WTC11 (cell line): ENCODE measurements at regions not wholly inside any gene's neighbourhood (a gene's known extent, or its start where the extent isn't known, plus 50 kb on each side); places are given as distances from the start of the nearest gene placed in this dataset.

Experiments used
- ATAC-seq: fragments of 200-7000 bp; cut with Tn5 transposase; 2 replicates; pipeline ENCODE4 v1.10.0; 2021; ENCODE audit warnings: mild to moderate bottlenecking, moderate library complexity
- CTCF ChIA-PET: fragments of 300-600 bp; sonication (Branson Sonifier 250); formaldehyde crosslinking; loops from one replicate; lab custom pipeline; 2021; ENCODE audit warnings: antibody characterized with exemption; lab: Charles Lee
- POLR2A ChIA-PET: fragments of 350-600 bp; sonication (Branson Sonifier 250); formaldehyde crosslinking; loops from one replicate; lab custom pipeline; 2021; ENCODE audit warnings: antibody characterized with exemption; lab: Charles Lee
- DNase-seq: peaks from one replicate; pipeline ENCODE4 v3.0.0; 2021; ENCODE audit warnings: low spot score
- H3K27ac Mint-ChIP-seq: 2 replicates; pipeline ENCODE4 v1.8.0; 2021; ENCODE audit warnings: mixed read lengths
- H3K27me3 Mint-ChIP-seq: 2 replicates; pipeline ENCODE4 v1.8.0; 2021; ENCODE audit warnings: low read depth, mild to moderate bottlenecking, moderate library complexity, mixed read lengths
- H3K36me3 Mint-ChIP-seq: 2 replicates; pipeline ENCODE4 v1.8.0; 2021; ENCODE audit warnings: mixed read lengths
- H3K4me1 Mint-ChIP-seq: 2 replicates; pipeline ENCODE4 v1.8.0; 2022; ENCODE audit warnings: mixed read lengths
- H3K4me3 Mint-ChIP-seq: 2 replicates; pipeline ENCODE4 v1.8.0; 2021; ENCODE audit warnings: mild to moderate bottlenecking, moderate library complexity, mixed read lengths
- H3K9me3 Mint-ChIP-seq: 2 replicates; pipeline ENCODE4 v1.8.0; 2021; ENCODE audit warnings: mixed read lengths
- ATF1 ChIP-seq: sonication (generic); formaldehyde crosslinking; IDR thresholded peaks from 2 replicates; pipeline ENCODE4 v1.8.1; 2023; ENCODE audit warnings: mild to moderate bottlenecking, moderate library complexity, missing genetic modification reagents
- CDX4 ChIP-seq: fragments of 250-450 bp; sonication (Bioruptor Pico); IDR thresholded peaks from 2 replicates; pipeline ENCODE4 v1.9.0; 2021; ENCODE audit warnings: moderate library complexity, mild to moderate bottlenecking, inconsistent platforms, borderline replicate concordance
- CREB1 ChIP-seq: sonication (generic); formaldehyde crosslinking; IDR thresholded peaks from 2 replicates; pipeline ENCODE4 v1.8.0; 2023; ENCODE audit warnings: mild to moderate bottlenecking, missing genetic modification reagents
- E2F4 ChIP-seq: sonication (generic); formaldehyde crosslinking; IDR thresholded peaks from 2 replicates; pipeline ENCODE4 v1.8.1; 2022; ENCODE audit warnings: low read depth, mild to moderate bottlenecking, moderate library complexity, missing genetic modification reagents, borderline replicate concordance
- E2F5 ChIP-seq: sonication (generic); formaldehyde crosslinking; IDR thresholded peaks from 2 replicates; pipeline ENCODE4 v1.8.1; 2022; ENCODE audit warnings: mild to moderate bottlenecking, moderate library complexity, missing genetic modification reagents
- FOXJ3 ChIP-seq: sonication (generic); formaldehyde crosslinking; IDR thresholded peaks from 2 replicates; pipeline ENCODE4 v1.9.0; 2021; ENCODE audit warnings: missing genetic modification reagents, mild to moderate bottlenecking, borderline replicate concordance
- FOXK1 ChIP-seq: sonication (generic); formaldehyde crosslinking; IDR thresholded peaks from 2 replicates; pipeline ENCODE4 v1.8.0; 2022; ENCODE audit warnings: mild to moderate bottlenecking, moderate library complexity, missing genetic modification reagents
- FOXP1 ChIP-seq: sonication (generic); formaldehyde crosslinking; IDR thresholded peaks from 2 replicates; pipeline ENCODE4 v1.8.0; 2022; ENCODE audit warnings: missing genetic modification reagents, mild to moderate bottlenecking, moderate library complexity, borderline replicate concordance
- IRF2 ChIP-seq: sonication (generic); formaldehyde crosslinking; IDR thresholded peaks from 2 replicates; pipeline ENCODE4 v1.8.0; 2022; ENCODE audit warnings: low read depth, missing genetic modification reagents, borderline replicate concordance
- KAT7 ChIP-seq: sonication (generic); formaldehyde crosslinking; IDR thresholded peaks from 2 replicates; pipeline ENCODE4 v1.8.1; 2023; ENCODE audit warnings: missing genetic modification reagents, mild to moderate bottlenecking, borderline replicate concordance
- NFATC4 ChIP-seq: fragments of 250-450 bp; sonication (Bioruptor Pico); IDR thresholded peaks from 2 replicates; pipeline ENCODE4 v1.9.0; 2021; ENCODE audit warnings: mild to moderate bottlenecking
- NR2C2 ChIP-seq: sonication (generic); formaldehyde crosslinking; IDR thresholded peaks from 2 replicates; pipeline ENCODE4 v1.8.0; 2022; ENCODE audit warnings: mild to moderate bottlenecking, missing genetic modification reagents
- OVOL2 ChIP-seq: fragments of 250-450 bp; sonication (Bioruptor Pico); IDR thresholded peaks from 2 replicates; pipeline ENCODE4 v1.9.0; 2021; ENCODE audit warnings: mild to moderate bottlenecking, borderline replicate concordance
- SP1 ChIP-seq: sonication (generic); formaldehyde crosslinking; conservative IDR thresholded peaks from 2 replicates; pipeline ENCODE4 v1.8.1; 2022; ENCODE audit warnings: missing genetic modification reagents
- TP53 ChIP-seq: sonication (generic); formaldehyde crosslinking; IDR thresholded peaks from 2 replicates; pipeline ENCODE4 v1.8.1; 2023; ENCODE audit warnings: mild to moderate bottlenecking, missing genetic modification reagents
- USF2 ChIP-seq: sonication (generic); formaldehyde crosslinking; IDR thresholded peaks from 2 replicates; pipeline ENCODE4 v1.8.1; 2023; ENCODE audit warnings: mild to moderate bottlenecking, missing genetic modification reagents, moderate library complexity
- ZNF232 ChIP-seq: sonication (generic); formaldehyde crosslinking; IDR thresholded peaks from 2 replicates; pipeline ENCODE4 v1.8.0; 2022; ENCODE audit warnings: mild to moderate bottlenecking, missing genetic modification reagents
- ZNF396 ChIP-seq: fragments of 250-450 bp; sonication (Bioruptor Pico); IDR thresholded peaks from 2 replicates; pipeline ENCODE4 v1.8.0; 2021; ENCODE audit warnings: mild to moderate bottlenecking, moderate library complexity, borderline replicate concordance
- ZNF532 ChIP-seq: fragments of 250-450 bp; sonication (Bioruptor Pico); IDR thresholded peaks from 2 replicates; pipeline ENCODE4 v1.9.0; 2021; ENCODE audit warnings: mild to moderate bottlenecking, borderline replicate concordance
- ZNF671 ChIP-seq: fragments of 250-450 bp; sonication (Bioruptor Pico); IDR thresholded peaks from 2 replicates; pipeline ENCODE4 v1.8.0; 2021; ENCODE audit warnings: mild to moderate bottlenecking

- no peak for DNase-seq
- Mint-ChIP-seq H3K9me3 (no peaks in the 10 kb centered on the region), H3K36me3 (no peaks in the 10 kb centered on the region), H3K27ac (no peak overlapping the region), H3K4me3 (no peak overlapping the region), H3K27me3 (peaks cover 9% of the 10 kb centered on the region; the same call in 1 of the 2 replicates), H3K4me1 (peaks cover 12% of the 10 kb centered on the region)
- ChIA-PET POLR2A (interaction anchor here (0.6 kb wide), 1 partner anchor 61 kb away, joined by 4 read pairs; no protein-coding TSS in a partner anchor), CTCF (interaction anchor here (1.4 kb wide), 1 partner anchor 64 kb away, joined by 4 read pairs; no protein-coding TSS in a partner anchor)
- no peak for ATAC-seq
- TF ChIP-seq CDX4 (CRISPR knock-in tag) = no peak
- no peak for TF ChIP-seq ZNF671 (CRISPR knock-in tag)
- no peak for TF ChIP-seq FOXK1 (CRISPR knock-in tag)
- TF ChIP-seq KAT7 = no peak
- TF ChIP-seq, all 79 proteins: peak for 0
Observed at GRCh38 chr20:51154708-51155690, 132.1 kb upstream of the KCNG1 start.

- no peak for DNase-seq
- Mint-ChIP-seq H3K9me3 (no peaks in the 10 kb centered on the region), H3K27ac (no peak overlapping the region), H3K4me1 (peaks cover 12% of the 10 kb centered on the region), H3K36me3 (no peaks in the 10 kb centered on the region), H3K27me3 (0 out of 2 replicates have a peak, but pooled peaks cover 8% of the 10 kb centered on the region), H3K4me3 (no peak overlapping the region)
- TF ChIP-seq ZNF232 (CRISPR knock-in tag) = no peak
- TF ChIP-seq FOXK1 (CRISPR knock-in tag) = no peak
- TF ChIP-seq SP1 (CRISPR knock-in tag) = no peak
- no peak for TF ChIP-seq NR2C2
- no peak for TF ChIP-seq NFATC4 (CRISPR knock-in tag)
- TF ChIP-seq OVOL2 (CRISPR knock-in tag) = no peak
- no peak for TF ChIP-seq USF2
- TF ChIP-seq FOXP1 (CRISPR knock-in tag) = no peak
- no peak for TF ChIP-seq IRF2 (CRISPR knock-in tag)
- no peak for TF ChIP-seq FOXJ3 (CRISPR knock-in tag)
- TF ChIP-seq ZNF671 (CRISPR knock-in tag) = no peak
- no peak for TF ChIP-seq ATF1 (CRISPR knock-in tag)
- no peak for TF ChIP-seq E2F5
- no peak for TF ChIP-seq CREB1 (CRISPR knock-in tag)
- no peak for TF ChIP-seq ZNF396 (CRISPR knock-in tag)
- ATAC-seq = no peak
- ChIA-PET POLR2A (interaction anchor here (0.6 kb wide), 1 partner anchor 60 kb away, joined by 4 read pairs; no protein-coding TSS in a partner anchor), CTCF (interaction anchor here (1.4 kb wide), 1 partner anchor 63 kb away, joined by 4 read pairs; no protein-coding TSS in a partner anchor)
Observed at GRCh38 chr20:51153867-51154707, 131.2 kb upstream of the KCNG1 start.

GRCh38 chr20:51148941-51149340, 126.0 kb upstream of the KCNG1 start:
- ChIA-PET POLR2A (no interaction called here), CTCF (interaction anchor here (1.0 to 1.2 kb wide), 3 partner anchors 53 to 169 kb away, joined by 3 to 4 read pairs (median 4); no protein-coding TSS in a partner anchor)
- Mint-ChIP-seq H3K9me3 (peaks cover 15% of the 10 kb centered on the region), H3K36me3 (peaks cover 9% of the 10 kb centered on the region; the same call in 1 of the 2 replicates), H3K4me1 (no peaks in the 10 kb centered on the region), H3K27me3 (peaks cover 2% of the 10 kb centered on the region; the same call in 1 of the 2 replicates), H3K27ac (no peak overlapping the region), H3K4me3 (no peak overlapping the region)
- ATAC-seq = no peak
- DNase-seq = no peak
- TF ChIP-seq NFATC4 (CRISPR knock-in tag) (no peak), TP53 (no peak), ZNF532 (no peak), CDX4 (CRISPR knock-in tag) (no peak), E2F4 (no peak)
